ENCODE measurements at regions not wholly inside any gene's neighbourhood (a gene's known extent, or its start where the extent isn't known, plus 50 kb on each side); places are given as distances from the start of the nearest gene placed in this dataset.
"Not testable (repeated sequence)": the region's sequence is repeated elsewhere in the genome, so short reads cannot be mapped to it uniquely, and the experiment has no call there.

DNA sequence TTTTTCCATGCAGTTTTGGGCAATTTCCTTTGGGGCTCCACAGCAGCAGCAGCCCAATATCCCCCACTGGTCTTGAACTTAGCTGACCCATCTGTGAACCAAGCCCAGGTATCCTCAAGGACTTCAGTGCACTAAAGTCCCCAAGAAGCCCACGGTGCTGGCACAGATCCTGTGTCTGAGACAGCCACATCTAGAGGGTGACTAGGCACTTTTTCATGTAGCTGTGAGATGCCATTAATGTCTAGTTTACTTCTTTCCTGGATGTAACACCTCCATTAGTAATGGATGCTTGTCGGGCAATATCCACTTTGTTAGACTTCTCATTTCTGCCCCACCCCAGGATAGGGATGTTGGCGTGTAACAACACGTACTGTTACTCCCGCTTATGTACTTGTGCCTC is 117.9 kb downstream of the GPCPD1 start:
- DNase-seq: no peak

DNA sequence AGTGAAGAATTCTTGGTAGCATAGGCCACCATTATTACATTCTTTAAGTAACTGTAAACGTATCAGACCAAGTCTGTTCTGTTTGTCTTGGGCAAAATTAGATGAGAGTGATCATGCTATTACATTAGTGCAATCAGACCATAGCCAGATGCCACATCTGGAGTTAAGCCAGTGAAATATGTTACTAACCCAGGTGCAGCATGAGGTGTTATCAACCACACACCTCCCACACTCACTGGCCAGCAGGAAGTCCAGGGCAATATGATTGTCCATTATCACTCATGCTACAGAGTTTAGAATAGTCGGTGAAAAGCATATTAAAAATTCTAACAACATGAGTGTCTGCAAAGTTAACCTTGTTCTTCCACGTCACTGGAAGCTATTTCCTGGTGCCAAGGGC is 119.4 kb downstream of the GPCPD1 start:
- no peak for DNase-seq

DNA sequence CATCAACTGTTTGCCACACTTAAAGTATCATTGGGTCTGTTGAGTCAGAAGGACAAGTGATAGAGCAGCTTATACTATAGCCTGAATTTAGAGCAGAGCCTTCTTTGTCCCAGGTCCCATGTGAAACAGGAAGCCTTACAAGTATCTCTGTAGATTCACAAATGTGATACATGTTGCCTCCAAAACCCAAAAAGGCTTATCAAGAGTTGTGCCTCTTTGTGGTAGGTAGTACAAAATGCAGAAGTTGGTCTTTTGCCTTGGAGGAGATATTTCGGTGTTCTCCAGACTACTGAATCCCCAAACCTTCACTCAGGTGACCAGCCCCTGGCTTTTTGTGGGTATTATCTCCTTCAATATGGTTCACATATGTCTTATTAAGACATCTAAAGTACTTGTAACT is 121.2 kb downstream of the GPCPD1 start:
- DNase-seq: no peak

DNA sequence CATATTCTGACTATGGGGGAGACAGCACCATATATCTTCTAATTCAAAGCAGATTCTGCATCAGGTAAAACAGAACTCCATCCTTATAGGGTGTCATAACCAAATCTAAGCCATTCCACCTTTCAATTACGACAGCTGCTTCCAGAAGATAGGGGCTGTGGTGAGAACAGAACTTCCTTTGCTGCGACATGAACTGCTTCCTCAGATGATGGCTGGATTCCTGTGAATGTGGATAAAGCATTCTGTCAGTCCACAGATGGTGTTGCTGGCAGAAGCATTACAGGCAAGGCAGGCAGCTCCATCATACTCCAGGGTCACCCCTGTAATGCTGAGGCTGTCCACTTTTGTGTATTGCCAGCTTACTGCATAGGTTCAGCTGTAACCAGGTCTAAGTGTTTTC is 122.0 kb downstream of the GPCPD1 start:
- no peak for DNase-seq

DNA sequence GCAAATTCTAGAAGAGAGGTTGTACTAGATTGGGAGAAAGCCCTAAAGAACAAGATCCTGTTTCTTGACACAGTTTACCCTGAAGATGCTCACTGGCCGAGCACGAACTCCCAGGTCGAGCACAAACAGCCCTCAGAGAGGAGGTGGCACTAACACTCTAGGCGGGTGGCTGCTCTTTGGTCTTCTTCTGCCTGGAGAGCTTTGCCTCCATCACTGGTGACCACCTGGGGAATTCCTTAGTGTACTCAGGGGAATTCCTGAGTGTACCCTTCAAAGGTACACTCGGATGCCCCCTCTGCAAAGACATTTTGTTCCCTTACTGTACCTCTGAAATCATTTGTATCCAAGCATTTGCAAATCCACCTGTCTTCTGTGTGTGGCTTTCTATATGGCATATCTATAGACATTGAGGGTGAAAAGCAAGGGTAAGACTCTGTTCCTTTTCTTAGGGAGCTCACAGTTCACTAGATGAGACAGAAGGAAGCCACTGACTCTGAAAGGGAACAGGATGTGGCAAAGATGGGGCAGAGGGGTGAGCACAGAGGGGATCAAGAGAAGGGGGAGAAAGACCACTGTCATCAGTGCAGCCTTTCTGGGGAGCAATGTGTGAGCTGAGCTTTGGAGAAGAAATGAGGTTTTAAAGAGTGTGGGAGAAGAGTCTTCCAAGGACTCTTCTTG is 124.3 kb downstream of the GPCPD1 start:
- no peak for DNase-seq

DNA sequence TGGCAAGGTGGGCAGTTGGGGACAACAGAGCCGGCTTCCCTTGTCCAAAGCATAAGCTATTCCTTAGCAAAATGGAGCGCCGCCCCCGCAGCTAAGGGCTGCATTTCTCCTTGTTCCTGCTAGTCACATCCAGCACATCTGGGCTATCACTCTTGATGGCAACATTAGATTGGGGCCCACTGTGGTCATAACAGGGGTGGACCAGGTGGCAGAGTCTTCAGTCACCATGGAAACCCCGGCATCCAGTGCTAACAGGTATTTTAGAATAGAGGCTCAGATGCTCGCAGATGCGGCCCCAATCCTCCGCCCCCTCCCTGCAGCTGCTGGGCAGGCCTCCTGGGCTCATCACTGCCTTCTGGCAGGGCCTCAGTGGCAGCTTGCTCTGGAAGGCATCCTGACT is 125.9 kb downstream of the GPCPD1 start:
- no peak for DNase-seq

DNA sequence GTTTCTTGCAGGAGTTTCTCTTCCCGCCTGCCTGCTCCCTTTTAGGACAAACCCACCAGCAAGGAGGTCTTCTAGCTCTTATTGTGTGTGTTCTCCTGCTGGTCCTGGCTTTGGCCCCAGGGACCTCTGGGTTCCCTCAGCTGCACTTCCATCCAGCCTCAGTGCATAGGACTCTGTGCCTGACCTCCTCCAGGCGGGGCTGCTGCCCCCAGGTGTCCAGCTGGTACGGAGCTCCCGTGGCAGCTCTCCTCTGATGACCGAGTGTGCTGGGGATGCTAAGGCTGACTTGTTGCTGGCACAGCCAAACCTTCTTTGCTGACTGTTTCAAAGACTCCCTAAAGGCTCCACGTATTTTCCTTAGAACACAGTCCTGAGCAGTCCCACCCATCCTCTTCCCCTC is 126.5 kb downstream of the GPCPD1 start:
- no peak for DNase-seq

DNA sequence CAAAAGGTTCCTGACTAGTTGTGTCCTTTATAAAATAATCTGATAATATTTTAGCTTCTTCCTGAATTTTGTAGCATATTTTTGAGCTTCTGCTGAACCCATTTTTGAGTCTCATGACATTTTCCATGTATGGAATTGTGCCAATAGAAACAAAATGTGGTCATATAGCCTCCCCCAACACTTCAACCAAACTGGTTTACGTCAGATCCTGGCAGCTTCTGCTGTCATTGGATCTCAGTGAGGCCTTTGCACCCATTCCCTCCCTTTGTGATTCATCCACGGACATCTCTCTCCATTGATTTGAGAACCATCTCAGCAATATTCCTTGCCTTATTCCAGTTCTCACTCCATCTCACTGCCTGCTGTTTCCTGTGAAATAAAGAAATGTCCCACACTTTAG is 128.0 kb downstream of the GPCPD1 start:
- no peak for DNase-seq

DNA sequence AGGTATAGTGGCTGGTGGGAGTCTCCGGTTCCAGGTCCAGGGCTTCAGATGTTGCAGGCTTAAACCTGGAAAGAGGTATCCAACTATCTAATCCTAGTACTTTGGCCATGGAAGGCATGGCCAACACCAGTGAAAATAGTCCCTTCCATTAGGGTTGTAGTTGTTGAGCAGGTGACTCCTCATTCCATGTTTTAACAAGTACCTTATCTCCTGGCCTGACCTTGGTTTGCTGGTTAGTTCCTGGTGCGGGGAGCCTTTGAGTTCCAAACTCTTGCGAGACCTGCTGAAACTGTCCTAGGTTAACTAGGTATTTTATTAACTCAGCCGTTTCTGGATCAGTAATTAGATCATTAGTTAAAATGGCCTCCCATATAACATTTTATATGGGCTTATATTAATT is 128.9 kb downstream of the GPCPD1 start:
- DNase-seq: no peak

DNA sequence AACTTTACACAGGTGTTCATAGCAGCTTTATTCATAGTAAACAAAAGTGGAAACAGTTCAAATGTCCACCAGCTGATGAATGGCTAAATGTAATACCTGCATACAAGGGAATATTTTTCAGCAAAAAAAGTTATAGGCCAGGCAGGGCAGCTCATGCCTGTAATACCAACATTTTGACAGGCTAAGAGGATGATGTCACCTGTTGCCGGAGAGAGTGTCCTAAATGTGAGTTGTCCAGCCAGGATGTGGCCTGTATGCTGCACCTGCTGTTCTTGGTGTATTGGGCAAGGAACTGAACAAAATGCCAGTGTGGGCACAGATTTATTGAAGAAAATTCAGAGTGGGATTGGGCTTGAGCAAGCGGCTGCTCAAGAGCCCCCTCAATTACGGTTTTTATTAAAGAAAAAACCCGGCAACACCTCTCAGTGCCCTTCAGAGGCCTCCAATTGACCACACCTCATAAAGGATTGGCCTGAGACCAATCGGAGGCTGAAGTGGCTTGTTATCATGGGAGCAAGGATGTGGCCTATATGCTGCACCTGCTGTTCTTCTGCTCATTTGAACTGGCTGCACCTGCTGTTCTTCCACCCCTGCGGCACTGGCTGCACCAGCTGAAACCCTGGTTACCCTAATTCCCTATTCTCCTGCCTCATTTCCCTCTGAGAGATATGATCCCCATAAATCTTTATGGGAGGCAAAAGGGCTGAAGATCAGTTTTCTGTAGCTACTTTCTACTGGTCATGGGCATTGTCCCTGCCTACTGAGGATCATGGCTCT is 129.8 kb downstream of the GPCPD1 start:
- DNase-seq: no peak

DNA sequence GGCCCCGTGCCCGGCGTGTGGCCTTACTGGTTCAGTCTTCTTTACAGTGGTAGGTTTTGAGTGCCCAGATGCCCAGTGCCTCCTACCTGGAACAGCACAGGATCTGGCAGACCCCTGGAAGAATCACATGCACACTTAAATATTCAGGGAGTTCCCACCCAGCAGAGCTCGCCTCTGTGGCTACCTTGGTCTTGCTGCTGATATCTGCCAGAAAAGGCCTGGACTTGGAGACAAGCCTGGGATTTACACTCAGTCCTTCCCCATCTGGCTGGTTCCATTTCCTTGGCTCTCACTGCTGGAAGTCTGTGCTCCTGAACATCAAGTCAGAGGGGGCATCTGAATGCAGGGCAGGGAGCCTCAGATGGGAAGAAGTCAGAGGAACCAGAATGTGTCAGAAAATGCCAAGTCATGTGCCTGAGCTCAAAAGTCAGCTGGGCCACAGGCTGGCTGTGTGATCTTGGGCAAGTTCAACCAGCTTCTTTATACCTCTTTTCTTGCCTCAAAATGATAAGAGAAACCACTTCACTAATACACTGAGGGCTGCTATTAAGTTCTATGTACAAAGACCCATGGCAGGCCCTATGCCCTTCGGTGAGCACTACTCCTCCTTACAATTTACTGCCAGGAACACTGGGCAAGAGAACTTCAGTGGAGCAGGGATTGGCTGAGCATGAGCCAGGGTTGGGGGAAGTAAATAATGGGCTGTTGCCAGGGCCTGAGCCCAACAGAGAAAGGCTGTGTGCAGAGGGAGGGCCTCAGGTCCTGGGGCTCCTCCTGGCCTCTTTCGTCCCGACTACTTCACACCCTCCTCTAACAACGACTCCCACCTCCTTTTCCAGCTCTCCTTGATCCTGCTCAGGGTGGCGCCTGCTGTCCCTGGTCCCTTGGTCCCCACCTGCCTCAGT is 135.9 kb downstream of the GPCPD1 start:
- no peak for DNase-seq

DNA sequence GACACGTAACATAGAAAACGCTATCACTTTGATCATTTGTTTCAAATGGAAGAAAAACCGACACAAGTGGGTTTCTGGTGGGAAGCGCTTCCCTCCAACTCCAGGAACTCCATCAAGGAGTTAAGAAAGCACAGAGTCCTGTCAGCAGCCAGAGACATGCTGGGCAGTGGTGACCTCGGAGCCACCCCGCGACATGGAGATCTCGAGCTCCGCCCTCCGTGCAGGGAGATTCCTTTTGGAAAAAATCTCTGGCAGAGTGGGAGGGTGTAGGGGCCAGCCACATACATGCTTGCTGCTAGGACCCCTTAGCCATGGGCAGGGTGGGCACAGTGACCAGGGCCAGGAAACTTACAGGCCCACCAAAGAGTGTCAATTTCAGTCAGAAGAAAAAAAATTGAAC is 138.9 kb downstream of the GPCPD1 start:
- not testable (repeated sequence) for DNase-seq

DNA sequence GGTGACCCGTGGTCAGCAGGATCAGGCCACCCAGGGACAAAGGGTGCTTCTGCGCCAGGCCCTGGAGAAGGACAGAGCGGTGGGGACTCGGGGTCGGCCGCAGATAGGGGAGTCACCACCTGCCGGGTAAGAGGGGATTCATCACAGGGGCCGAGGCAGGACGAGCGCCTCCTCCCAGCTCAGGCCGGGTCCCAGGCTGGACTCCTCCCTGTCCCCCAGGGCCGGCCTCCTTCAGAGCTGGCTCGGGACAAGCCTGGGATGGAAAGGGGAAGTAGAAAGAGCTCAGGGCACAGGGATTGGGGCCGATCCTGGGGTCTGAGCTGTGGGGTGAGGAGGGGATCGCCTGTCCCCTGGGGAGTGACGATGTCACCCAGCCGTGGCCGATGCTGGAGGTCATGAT is 139.4 kb downstream of the GPCPD1 start:
- DNase-seq: no peak

DNA sequence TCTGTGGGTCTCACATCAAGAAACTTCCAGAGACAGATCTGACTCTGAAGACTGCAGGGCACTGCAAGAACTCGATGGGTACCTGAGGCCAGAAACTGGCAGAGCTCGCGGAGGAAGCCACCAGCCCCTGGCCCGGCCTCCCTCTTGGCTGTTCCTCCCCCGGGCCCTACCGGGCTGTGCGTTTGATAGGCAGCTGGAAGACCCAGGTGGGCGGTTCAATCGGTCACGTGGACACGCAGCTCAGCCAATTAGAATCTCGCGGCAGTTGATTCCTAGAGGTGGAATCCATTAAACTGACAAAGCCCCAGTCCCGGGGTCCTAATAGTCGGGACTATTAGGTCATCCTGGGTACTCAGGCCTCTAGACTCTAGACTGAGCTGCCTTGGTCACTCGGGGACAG is 139.9 kb downstream of the GPCPD1 start:
- DNase-seq: no peak

DNA sequence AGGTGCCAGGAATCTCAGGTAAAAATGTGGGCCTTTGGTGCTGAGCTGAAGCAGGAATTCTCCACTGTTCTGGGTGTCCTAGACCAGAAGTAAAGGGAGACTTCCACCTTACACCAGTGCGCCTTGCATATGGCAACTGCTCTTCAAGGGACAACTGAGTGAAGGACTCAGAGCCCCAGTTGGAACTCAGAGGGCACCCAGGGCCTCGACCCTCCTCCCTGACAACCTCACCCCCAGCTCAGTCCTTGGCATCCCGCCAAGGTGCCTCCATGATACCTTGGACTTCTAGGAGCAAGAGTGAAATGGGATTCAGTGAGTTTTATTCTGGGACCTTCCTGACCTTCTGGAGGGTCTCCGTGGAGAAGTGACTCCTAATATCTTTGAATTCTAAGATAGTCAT is 140.3 kb downstream of the GPCPD1 start:
- no peak for DNase-seq

DNA sequence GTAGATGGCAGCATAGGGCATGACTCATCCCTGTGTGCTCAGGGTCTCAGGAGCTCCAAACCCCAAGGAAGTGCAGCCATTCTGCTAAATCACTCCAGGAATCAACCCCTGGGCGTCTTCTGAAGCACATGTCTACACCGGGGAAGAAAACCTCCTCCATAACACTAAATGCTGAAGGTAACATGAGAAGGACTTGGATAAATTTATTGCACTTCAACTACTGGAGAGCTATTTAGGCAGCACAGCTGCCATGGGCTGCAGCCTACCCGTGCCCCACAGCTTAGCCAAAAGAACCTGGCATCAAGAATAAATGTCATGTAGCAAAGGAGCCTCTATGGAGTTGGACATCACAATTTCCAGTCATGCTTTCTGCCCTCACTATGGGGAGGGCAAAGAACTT is 141.7 kb downstream of the GPCPD1 start:
- no peak for DNase-seq

DNA sequence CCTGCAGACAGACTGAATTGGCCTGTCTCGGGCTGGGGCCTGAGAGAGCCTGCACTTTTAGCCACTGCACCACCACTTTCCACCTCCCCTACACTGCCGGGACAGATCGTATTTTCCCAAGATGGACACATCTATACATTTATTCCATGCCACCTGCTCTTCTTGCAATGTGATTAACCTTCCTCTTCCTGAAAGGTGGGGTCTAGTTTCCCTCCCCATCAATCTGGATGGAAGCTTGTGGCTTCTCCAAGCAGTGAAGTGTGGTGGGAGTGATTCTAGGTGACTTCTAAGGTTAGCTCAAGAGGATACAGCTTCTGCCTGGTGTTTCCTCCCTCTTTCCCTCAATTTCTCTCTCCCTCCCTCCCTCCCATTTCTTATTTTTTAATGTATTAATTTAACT is 143.7 kb downstream of the GPCPD1 start:
- DNase-seq: no peak

DNA sequence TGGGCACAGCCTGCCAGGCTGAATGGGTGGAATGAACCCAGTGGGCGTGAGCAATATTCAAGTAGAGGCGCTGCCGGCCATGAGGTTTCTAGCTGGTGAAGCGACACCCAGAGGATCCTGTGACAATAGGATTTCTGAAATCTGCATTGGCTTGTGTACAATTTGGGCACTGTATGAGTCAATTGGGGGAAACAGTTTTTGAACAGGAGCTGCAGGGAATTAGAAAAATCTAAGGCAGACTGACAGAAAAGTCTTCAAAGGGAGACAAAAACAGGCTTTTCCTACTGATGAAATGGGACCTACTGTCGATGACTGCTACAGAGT is 145.2 kb downstream of the GPCPD1 start:
- no peak for DNase-seq

DNA sequence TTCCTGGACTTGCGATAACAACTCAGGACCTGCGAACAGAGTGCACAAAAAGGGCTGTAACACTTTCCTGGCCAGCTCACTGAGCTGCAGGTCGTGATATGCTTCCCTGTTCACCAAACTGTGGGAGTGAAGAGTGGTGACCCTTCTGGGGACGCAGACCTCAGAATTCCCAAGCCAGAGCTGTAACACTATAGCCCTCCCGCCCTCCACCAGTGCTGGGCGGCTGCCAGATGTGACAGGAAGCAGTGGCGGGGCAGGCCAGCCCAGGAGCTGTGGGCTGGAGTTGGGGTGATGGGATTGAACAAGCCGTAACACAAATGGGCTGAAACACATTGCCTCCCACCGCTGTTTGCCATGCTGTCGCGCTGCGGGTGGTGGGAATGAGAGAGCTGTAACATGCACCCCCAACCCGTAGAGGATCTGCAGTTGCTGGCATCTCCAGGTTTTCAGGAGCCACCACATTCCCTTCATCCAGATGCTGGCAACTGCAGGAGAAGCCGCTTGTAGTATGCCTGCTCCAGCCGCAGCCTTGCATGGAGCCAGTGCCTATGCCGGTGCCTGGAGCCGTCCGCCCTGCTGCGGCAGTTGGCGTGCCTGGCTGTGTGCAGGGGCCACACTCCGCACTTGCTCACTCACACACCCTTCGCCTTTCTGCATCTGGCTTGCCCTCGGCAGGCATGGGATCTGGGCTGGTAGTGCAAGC is 145.8 kb downstream of the GPCPD1 start:
- DNase-seq: no peak

DNA sequence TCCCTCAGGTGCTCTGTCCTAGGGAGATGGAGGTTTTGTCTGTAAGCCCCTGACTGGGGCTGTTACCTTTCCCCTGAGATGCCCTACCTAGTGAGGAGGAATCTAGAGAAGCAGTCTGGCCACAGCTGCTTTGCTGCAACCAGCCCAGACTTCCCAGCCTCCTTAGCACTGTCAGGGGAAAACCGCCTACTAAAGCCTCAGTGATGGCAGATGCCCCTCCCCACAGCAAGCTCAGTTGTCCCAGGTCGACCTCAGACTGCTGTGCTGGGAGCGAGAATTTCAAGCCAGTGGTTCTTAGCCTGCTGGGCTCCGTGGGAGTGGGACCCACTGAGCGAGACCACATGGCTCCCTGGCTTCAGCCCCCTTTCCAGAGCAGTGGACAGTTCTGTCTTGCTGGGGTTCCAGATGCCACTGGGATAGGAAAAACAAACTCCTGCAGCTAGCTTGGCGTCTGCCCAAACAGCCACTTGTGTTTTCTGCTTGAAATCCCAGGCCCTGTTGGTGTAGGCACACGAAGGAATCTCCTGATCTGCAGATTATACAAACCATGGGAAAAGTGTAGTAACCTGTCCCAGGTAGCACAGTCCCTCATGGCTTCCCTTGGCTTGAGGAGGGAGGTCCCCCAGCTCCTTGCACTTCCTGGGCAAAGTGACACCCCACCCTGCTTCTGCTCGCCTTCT is 146.4 kb upstream of the PROKR2 start:
- DNase-seq: no peak

DNA sequence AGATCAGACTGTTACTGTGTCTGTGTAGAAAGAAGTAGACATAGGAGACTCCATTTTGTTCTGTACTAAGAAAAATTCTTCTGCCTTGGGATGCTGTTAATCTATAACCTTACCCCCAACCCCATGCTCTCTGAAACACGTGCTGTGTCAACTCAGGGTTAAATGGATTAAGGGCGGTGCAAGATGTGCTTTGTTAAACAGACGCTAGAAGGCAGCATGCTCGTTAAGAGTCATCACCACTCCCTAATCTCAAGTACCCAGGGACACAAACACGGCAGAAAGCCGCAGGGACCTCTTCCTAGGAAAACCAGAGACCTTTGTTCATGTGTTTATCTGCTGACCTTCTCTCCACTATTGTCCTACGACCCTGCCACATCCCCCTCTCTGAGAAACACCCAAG is 137.0 kb upstream of the PROKR2 start:
- DNase-seq: not testable (repeated sequence)

DNA sequence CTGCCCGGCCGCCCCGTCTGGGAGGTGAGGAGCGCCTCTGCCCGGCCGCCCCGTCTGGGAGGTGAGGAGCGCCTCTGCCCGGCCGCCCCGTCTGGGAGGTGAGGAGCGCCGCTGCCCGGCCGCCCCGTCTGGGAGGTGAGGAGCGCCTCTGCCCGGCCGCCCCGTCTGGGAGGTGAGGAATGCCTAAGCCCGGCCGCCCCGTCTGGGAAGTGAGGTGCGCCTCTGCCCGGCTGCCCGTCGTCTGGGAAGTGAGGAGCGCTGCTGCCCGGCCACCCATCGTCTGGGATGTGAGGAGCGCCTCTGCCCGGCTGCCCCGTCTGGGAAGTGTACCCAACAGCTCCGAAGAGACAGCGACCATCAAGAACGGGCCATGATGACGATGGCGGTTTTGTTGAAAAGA is 136.6 kb upstream of the PROKR2 start:
- not testable (repeated sequence) for DNase-seq

All from tongue (tissue), 1 donor.